Osteocyte (in vitro differentiated cells): ENCODE measurements at regions not wholly inside any gene's neighbourhood (a gene's known extent, or its start where the extent isn't known, plus 50 kb on each side); places are given as distances from the start of the nearest gene placed in this dataset.

Experiments
- DNase-seq: peaks from one replicate; pipeline ENCODE4 v3.0.0; 2021; ENCODE audit warnings: mixed read lengths; ENCODE audit not compliant: unreplicated experiment; ENCODE audit errors: extremely low spot score
- H3K27ac Mint-ChIP-seq: one replicate; pipeline ENCODE4 v1.8.0; 2021; ENCODE audit warnings: mild to moderate bottlenecking, mixed read lengths; ENCODE audit not compliant: unreplicated experiment
- H3K27me3 Mint-ChIP-seq: one replicate; pipeline ENCODE4 v1.8.0; 2021; ENCODE audit warnings: mixed read lengths; ENCODE audit not compliant: unreplicated experiment
- H3K36me3 Mint-ChIP-seq: one replicate; pipeline ENCODE4 v1.8.0; 2021; ENCODE audit warnings: mixed read lengths; ENCODE audit not compliant: unreplicated experiment
- H3K4me1 Mint-ChIP-seq: one replicate; pipeline ENCODE4 v1.8.0; 2021; ENCODE audit warnings: mixed read lengths; ENCODE audit not compliant: unreplicated experiment
- H3K4me3 Mint-ChIP-seq: one replicate; pipeline ENCODE4 v1.8.0; 2021; ENCODE audit warnings: mild to moderate bottlenecking, moderate library complexity, mixed read lengths; ENCODE audit not compliant: unreplicated experiment
- H3K9me3 Mint-ChIP-seq: one replicate; pipeline ENCODE4 v1.8.0; 2021; ENCODE audit warnings: mixed read lengths; ENCODE audit not compliant: unreplicated experiment
- CTCF ChIP-seq: fragments of 200-600 bp; sonication (generic); IDR thresholded peaks from 2 replicates; pipeline ENCODE4 v1.5.0; 2021; ENCODE audit warnings: antibody characterized with exemption, mild to moderate bottlenecking, moderate library complexity

- no peak for TF ChIP-seq CTCF
- Mint-ChIP-seq H3K4me1 (peaks cover 32% of the 10 kb centered on the region), H3K27me3 (peaks cover 14% of the 10 kb centered on the region), H3K4me3 (peak overlapping the region; percentile 86), H3K9me3 (no peaks in the 10 kb centered on the region), H3K36me3 (no peaks in the 10 kb centered on the region), H3K27ac (peak overlapping the region; percentile 17)
- no peak for DNase-seq
Measured at GRCh38 chr3:115513416-115513800, 109.9 kb upstream of the GAP43 start.

GRCh38 chr3:115517457-115518050 is 105.8 kb upstream of the GAP43 start:
- H3K27ac Mint-ChIP-seq = no peak overlapping the region

GRCh38 chr3:115518100-115518852 is 105.0 kb upstream of the GAP43 start:
- Mint-ChIP-seq H3K27ac (peak overlapping the region; percentile 52), H3K27me3 (no peaks in the 10 kb centered on the region), H3K4me1 (peaks cover 27% of the 10 kb centered on the region), H3K36me3 (no peaks in the 10 kb centered on the region), H3K9me3 (no peaks in the 10 kb centered on the region), H3K4me3 (no peak overlapping the region)
- no peak for TF ChIP-seq CTCF
- DNase-seq = no peak

More at GRCh38 chr3:115517457-115518050, 105.8 kb upstream of the GAP43 start:
- DNase-seq = no peak
- Mint-ChIP-seq H3K4me1 (peaks cover 34% of the 10 kb centered on the region), H3K4me3 (no peak overlapping the region), H3K36me3 (no peaks in the 10 kb centered on the region), H3K27me3 (no peaks in the 10 kb centered on the region), H3K9me3 (no peaks in the 10 kb centered on the region)
- no peak for TF ChIP-seq CTCF

GRCh38 chr3:115520241-115520640 is 103.1 kb upstream of the GAP43 start:
- Mint-ChIP-seq H3K27me3 (no peaks in the 10 kb centered on the region), H3K9me3 (no peaks in the 10 kb centered on the region), H3K4me1 (peaks cover 23% of the 10 kb centered on the region), H3K36me3 (no peaks in the 10 kb centered on the region), H3K4me3 (no peak overlapping the region), H3K27ac (no peak overlapping the region)
- no peak for TF ChIP-seq CTCF
- no peak for DNase-seq

GRCh38 chr3:115520651-115521245 is 102.6 kb upstream of the GAP43 start:
- DNase-seq = no peak
- no peaks in the 10 kb centered on the region for H3K9me3 Mint-ChIP-seq
- no peak for TF ChIP-seq CTCF

More at GRCh38 chr3:115520651-115521245, 102.6 kb upstream of the GAP43 start:
- Mint-ChIP-seq H3K27me3 (no peaks in the 10 kb centered on the region), H3K27ac (no peak overlapping the region), H3K36me3 (no peaks in the 10 kb centered on the region), H3K4me3 (no peak overlapping the region), H3K4me1 (peaks cover 28% of the 10 kb centered on the region)
